Kidney (tissue), 13 donors: ENCODE measurements at regions not wholly inside any gene's neighbourhood (a gene's known extent, or its start where the extent isn't known, plus 50 kb on each side); places are given as distances from the start of the nearest gene placed in this dataset.

Experiments used
- DNase-seq, 5 donors: peaks; one replicate each; pipeline ENCODE4 v3.0.0-alpha.2; 2013 to 2020
- FAIRE-seq: peaks from 2 replicates; lab custom pipeline; 2012; peaks lifted over from hg19 to GRCh38; lab: Jason Lieb, UNC
- H3K27ac ChIP-seq, 2 donors: one replicate each; pipeline ENCODE4 v1.7.0; 2013; ENCODE audit warnings: low read depth in 2 of 2, low read length in 2 of 2, inconsistent platforms in 1 of 2
- H3K27me3 ChIP-seq: one replicate; pipeline ENCODE4 v1.7.1; 2013; ENCODE audit warnings: low read length, inconsistent platforms; ENCODE audit not compliant: control insufficient read depth, insufficient read depth
- H3K36me3 ChIP-seq, 3 donors: one replicate each; pipeline versions ENCODE4 v1.7.0 to v1.7.1; 2013; ENCODE audit warnings: low read length in 3 of 3, control low read depth in 1 of 3, inconsistent platforms in 1 of 3; ENCODE audit not compliant: insufficient read depth in 3 of 3, control insufficient read depth in 2 of 3
- H3K4me1 ChIP-seq, 3 donors: one replicate each; pipeline versions ENCODE4 v1.7.0 to v1.7.1; 2013; ENCODE audit warnings: low read length in 3 of 3, inconsistent platforms in 1 of 3, low read depth in 1 of 3; ENCODE audit not compliant: control insufficient read depth in 2 of 3, insufficient read depth in 2 of 3
- H3K4me3 ChIP-seq, 3 donors: one replicate each; pipeline versions ENCODE4 v1.7.0 to v1.8.1; 2013; ENCODE audit warnings: low read length in 3 of 3, control low read depth in 1 of 3, inconsistent platforms in 1 of 3
- H3K9ac ChIP-seq, 3 donors: one replicate each; pipeline versions ENCODE4 v1.7.0 to v1.7.1; 2013; ENCODE audit warnings: low read length in 3 of 3, control low read depth in 1 of 3, inconsistent platforms in 1 of 3
- H3K9me3 ChIP-seq, 3 donors: one replicate each; pipeline versions ENCODE4 v1.7.0 to v1.7.1; 2013; ENCODE audit warnings: low read length in 3 of 3, control low read depth in 1 of 3, inconsistent platforms in 1 of 3; ENCODE audit not compliant: control insufficient read depth in 2 of 3, insufficient read depth in 1 of 3
- intact Hi-C: fragments of 100-400 bp; cut with DNase I; formaldehyde crosslinking; loops from one replicate; pipeline ENCODE4 v1.11.1; 2022
- TF ChIP-seq, protein P1 (sequence below): IDR thresholded peaks from 3 replicates; pipeline ENCODE4 v1.5.1; 2012; ENCODE audit warnings: mild to moderate bottlenecking, moderate library complexity, borderline replicate concordance; ENCODE audit not compliant: insufficient read depth; ENCODE audit errors: extremely low read depth
- donor health status: control.
- donor health status: control.
- donor health status: control.
- donor health status: control.
- donor health status: control.
- donor health status: DM: yes; HTN: yes; CAD: no.
- donor health status: Normal renal cell carcinoma (clear cell type).

DNA sequence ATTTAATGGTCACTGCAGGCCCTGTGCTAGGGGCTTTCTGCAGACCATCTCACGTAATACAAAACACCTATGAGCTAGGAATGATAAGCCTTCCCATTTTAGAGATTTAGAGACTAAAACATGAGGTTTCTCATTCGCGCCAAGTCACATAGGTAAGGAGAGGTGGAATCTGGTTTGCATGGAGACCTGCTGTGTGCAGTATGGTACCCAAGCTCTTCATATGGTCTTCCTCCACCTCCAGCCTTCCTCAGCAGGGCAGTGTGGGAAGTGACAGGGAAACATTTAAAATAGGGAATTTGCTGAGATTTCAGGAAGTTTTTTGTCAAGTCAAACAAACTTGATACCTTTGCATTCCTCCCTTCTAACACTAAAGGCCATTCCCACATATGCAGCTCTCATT is 337.6 kb downstream of the IL20RB start:
- Histone ChIP-seq H3K4me3 (no peak overlapping the region), H3K9ac (no peak overlapping the region), H3K27me3 (no peaks in the 10 kb centered on the region), H3K27ac (no peak overlapping the region), H3K9me3 (no peaks in the 10 kb centered on the region), H3K4me1 (no peaks in the 10 kb centered on the region), H3K36me3 (no peaks in the 10 kb centered on the region)
- DNase-seq (no peak), FAIRE-seq (no peak)
- intact Hi-C loops, result no loop called here
- TF ChIP-seq, protein P1, sequence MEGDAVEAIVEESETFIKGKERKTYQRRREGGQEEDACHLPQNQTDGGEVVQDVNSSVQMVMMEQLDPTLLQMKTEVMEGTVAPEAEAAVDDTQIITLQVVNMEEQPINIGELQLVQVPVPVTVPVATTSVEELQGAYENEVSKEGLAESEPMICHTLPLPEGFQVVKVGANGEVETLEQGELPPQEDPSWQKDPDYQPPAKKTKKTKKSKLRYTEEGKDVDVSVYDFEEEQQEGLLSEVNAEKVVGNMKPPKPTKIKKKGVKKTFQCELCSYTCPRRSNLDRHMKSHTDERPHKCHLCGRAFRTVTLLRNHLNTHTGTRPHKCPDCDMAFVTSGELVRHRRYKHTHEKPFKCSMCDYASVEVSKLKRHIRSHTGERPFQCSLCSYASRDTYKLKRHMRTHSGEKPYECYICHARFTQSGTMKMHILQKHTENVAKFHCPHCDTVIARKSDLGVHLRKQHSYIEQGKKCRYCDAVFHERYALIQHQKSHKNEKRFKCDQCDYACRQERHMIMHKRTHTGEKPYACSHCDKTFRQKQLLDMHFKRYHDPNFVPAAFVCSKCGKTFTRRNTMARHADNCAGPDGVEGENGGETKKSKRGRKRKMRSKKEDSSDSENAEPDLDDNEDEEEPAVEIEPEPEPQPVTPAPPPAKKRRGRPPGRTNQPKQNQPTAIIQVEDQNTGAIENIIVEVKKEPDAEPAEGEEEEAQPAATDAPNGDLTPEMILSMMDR, result no peak

DNA sequence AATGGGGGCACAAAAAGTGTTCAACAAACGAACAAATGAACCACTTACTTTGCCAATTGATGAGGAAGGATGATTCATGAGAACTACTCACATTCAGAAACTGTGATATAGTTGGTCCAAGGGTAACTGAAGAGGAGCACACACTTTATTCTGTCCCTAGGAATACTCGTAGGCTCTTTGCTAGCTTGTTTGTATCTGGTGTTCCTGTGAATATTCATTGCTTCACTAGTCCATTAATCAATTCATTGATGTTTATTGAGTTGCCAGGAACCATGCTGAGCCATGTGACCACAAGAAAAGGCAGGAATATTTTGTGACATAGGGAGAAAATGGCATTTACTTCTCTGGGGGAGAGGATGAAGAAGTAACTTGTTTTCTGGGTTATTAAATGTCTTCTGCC is 338.3 kb downstream of the IL20RB start:
- H3K9me3 ChIP-seq, result no peaks in the 10 kb centered on the region
- DNase-seq (no peak), FAIRE-seq (no peak)
- TF ChIP-seq, protein P1, result no peak
- no peaks in the 10 kb centered on the region for H3K36me3 ChIP-seq
- H3K27ac ChIP-seq, result no peak overlapping the region
- H3K9ac ChIP-seq, result no peak overlapping the region
- H3K4me1 ChIP-seq, result no peaks in the 10 kb centered on the region
- no peaks in the 10 kb centered on the region for H3K27me3 ChIP-seq
- intact Hi-C loops, result no loop called here
- no peak overlapping the region for H3K4me3 ChIP-seq

DNA sequence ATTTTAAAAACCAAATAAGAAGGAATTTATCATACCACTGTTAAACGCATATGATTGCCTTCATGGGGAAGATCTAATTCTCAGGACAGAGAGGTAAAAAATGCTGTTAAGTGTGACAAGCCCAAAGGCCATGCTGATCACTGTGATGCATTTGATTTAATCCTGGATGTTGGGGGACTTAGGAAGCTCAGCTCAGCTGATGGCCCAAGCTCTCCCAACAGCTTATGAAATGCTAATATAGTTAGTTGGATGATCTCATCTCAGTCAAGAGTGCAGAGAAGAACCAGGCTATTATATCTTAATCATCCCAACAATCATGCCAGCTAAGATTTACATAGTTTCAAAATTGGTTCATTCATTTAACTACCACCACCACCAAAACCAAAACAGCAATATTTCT is 340.0 kb downstream of the IL20RB start:
- TF ChIP-seq, protein P1, result no peak
- no peaks in the 10 kb centered on the region for H3K36me3 ChIP-seq
- H3K9me3 ChIP-seq, result no peaks in the 10 kb centered on the region
- no peak overlapping the region for H3K27ac ChIP-seq
- no peak overlapping the region for H3K9ac ChIP-seq
- H3K4me1 ChIP-seq, result no peaks in the 10 kb centered on the region
- FAIRE-seq, result no peak
- no peak for DNase-seq
- H3K4me3 ChIP-seq, result no peak overlapping the region
- H3K27me3 ChIP-seq, result no peaks in the 10 kb centered on the region
- intact Hi-C loops, result no loop called here

DNA sequence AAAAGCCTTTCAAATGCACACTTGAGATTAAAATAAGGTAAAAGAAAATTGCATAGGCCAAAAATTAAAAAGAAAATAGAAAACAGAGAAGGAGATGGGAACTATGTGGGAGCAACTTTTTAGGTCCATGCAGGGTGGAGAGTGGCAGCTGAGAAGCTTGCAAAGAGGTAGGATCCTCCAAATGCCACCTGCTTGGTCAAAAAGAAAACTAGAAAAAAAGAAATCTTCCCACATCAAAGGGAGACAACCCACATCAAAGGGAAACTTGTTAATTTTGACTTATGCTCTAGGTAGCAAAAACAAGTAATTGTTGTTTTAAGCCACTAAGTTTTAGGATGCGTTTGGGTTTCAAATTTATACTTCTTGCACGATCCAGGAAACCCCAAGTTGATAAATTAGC is 342.9 kb downstream of the IL20RB start:
- Histone ChIP-seq H3K4me3 (no peak overlapping the region), H3K9me3 (no peaks in the 10 kb centered on the region), H3K36me3 (no peaks in the 10 kb centered on the region), H3K27me3 (no peaks in the 10 kb centered on the region), H3K27ac (no peak overlapping the region), H3K9ac (no peak overlapping the region), H3K4me1 (no peaks in the 10 kb centered on the region)
- no peak for FAIRE-seq
- intact Hi-C loops, result no loop called here
- TF ChIP-seq, protein P1, result no peak
- no peak for DNase-seq
